ENCODE measurements at regions not wholly inside any gene's neighbourhood (a gene's known extent, or its start where the extent isn't known, plus 50 kb on each side); places are given as distances from the start of the nearest gene placed in this dataset.
"Not testable (repeated sequence)": the region's sequence is repeated elsewhere in the genome, so short reads cannot be mapped to it uniquely, and the experiment has no call there.

- TF ChIP-seq ZNF148 (tag by site-specific recombination; IDR thresholded peaks at IDR 0.05; ENCODE audit: borderline replicate concordance), result no peak
- no peak for TF ChIP-seq ZNF76 (tag by site-specific recombination; IDR thresholded peaks at IDR 0.05; ENCODE audit: borderline replicate concordance, low read depth)
- TF ChIP-seq ZFP3 (tag by site-specific recombination; IDR thresholded peaks at IDR 0.05; ENCODE audit: low read depth), result no peak
These were observed 102.8 kb downstream of the PJA1 start (continued) for GRCh38 chrX:69062493-69062892.

GRCh38 chrX:69060631-69061408 lies 104.4 kb downstream of the PJA1 start:
- ChIA-PET CTCF (interaction anchor here (0.5 to 2.6 kb wide), 7 partner anchors 8 to 253 kb away, joined by 3 to 24 read pairs (median 4); partner anchors contain the start of gene EFNB1), POLR2A (interaction anchor here (0.7 to 2.5 kb wide), 3 partner anchors 90 to 233 kb away, joined by 3 to 25 read pairs (median 3); partner anchors contain the start of gene EFNB1)
- Histone ChIP-seq H3K4me3 (ENCODE audit: low read depth, low read length) (no peak overlapping the region), H3K27ac (ENCODE audit: extremely low read depth, low read depth, low read length) (no peak overlapping the region; the same call in 1 of the 2 replicates), H3K4me1 (ENCODE audit: control insufficient read depth, insufficient read depth, low read length) (no peaks in the 10 kb centered on the region), H3K9me3 (ENCODE audit: control insufficient read depth, insufficient read depth, low read depth, low read length) (no peaks in the 10 kb centered on the region), H3K36me3 (ENCODE audit: control insufficient read depth in 2 of 2, insufficient read depth in 1 of 2, low read length in 2 of 2) (no peaks in the 10 kb centered on the region)
- TF ChIP-seq ZNF585B (tag by site-specific recombination; IDR thresholded peaks at IDR 0.05) (no peak), ZNF518A (tag by site-specific recombination; conservative IDR thresholded peaks at IDR 0.05; ENCODE audit: low read depth) (no peak), ZNF677 (tag by site-specific recombination; IDR thresholded peaks at IDR 0.05) (no peak), ZNF843 (tag by site-specific recombination; IDR thresholded peaks at IDR 0.05) (no peak), ZNF473 (tag by site-specific recombination; IDR thresholded peaks at IDR 0.05) (no peak), ZNF138 (tag by site-specific recombination; IDR thresholded peaks at IDR 0.05; ENCODE audit: borderline replicate concordance) (no peak)

- CTCF ChIA-PET, result no interaction called here
- no peaks in the 10 kb centered on the region for H3K4me1 ChIP-seq (ENCODE audit: control insufficient read depth, insufficient read depth, low read length)
- H3K4me3 ChIP-seq (ENCODE audit: low read depth, low read length), result no peak overlapping the region
These were observed 110.1 kb downstream of the PJA1 start for GRCh38 chrX:69055193-69055592.

GRCh38 chrX:69054497-69054896 lies 110.8 kb downstream of the PJA1 start:
- CTCF ChIA-PET; H3K4me1 ChIP-seq (ENCODE audit: control insufficient read depth, insufficient read depth, low read length); H3K27ac ChIP-seq (ENCODE audit: extremely low read depth, low read depth, low read length); POLR2A ChIA-PET; H3K9me3 ChIP-seq (ENCODE audit: control insufficient read depth, insufficient read depth, low read depth, low read length); H3K36me3 ChIP-seq (ENCODE audit: control insufficient read depth in 2 of 2, insufficient read depth in 1 of 2, low read length in 2 of 2); H3K4me3 ChIP-seq (ENCODE audit: low read depth, low read length): not testable (repeated sequence)
- peak; percentile 89 for TF ChIP-seq ZNF146 (tag by site-specific recombination; IDR thresholded peaks at IDR 0.05)
- peak; percentile 82 for TF ChIP-seq ZNF280D (tag by site-specific recombination; IDR thresholded peaks at IDR 0.05)

More at GRCh38 chrX:69055193-69055592, 110.1 kb downstream of the PJA1 start:
- Histone ChIP-seq H3K27ac (ENCODE audit: extremely low read depth, low read depth, low read length) (no peak overlapping the region), H3K9me3 (ENCODE audit: control insufficient read depth, insufficient read depth, low read depth, low read length) (no peaks in the 10 kb centered on the region), H3K36me3 (ENCODE audit: control insufficient read depth in 2 of 2, insufficient read depth in 1 of 2, low read length in 2 of 2) (no peaks in the 10 kb centered on the region)
- POLR2A ChIA-PET, result interaction anchor here (0.5 kb wide), 1 partner anchor 14 kb away, joined by 3 read pairs; no protein-coding TSS in a partner anchor
- TF ChIP-seq BCL11B (tag by site-specific recombination; IDR thresholded peaks at IDR 0.05; ENCODE audit: low read depth) (no peak), ZFP3 (tag by site-specific recombination; IDR thresholded peaks at IDR 0.05; ENCODE audit: low read depth) (0 out of 2 replicates have a peak, but pooled peaks have one; percentile 41)

Measured in HEK293 (cell line).